SK-N-SH treated with all-trans-retinoic acid at 6 μM for 48 hours (cell line): ENCODE measurements at regions not wholly inside any gene's neighbourhood (a gene's known extent, or its start where the extent isn't known, plus 50 kb on each side); places are given as distances from the start of the nearest gene placed in this dataset.

ENCODE experiments used
- ARNTL ChIP-seq: fragments of 450-650 bp; formaldehyde crosslinking; IDR thresholded peaks from 2 replicates; pipeline ENCODE4 v1.5.0; 2020; ENCODE audit warnings: low read depth, mild to moderate bottlenecking, moderate library complexity, borderline replicate concordance
- BACH2 ChIP-seq: fragments of 250-450 bp; sonication (Bioruptor Pico); IDR thresholded peaks from 2 replicates; pipeline ENCODE4 v1.9.0; 2021; ENCODE audit warnings: mild to moderate bottlenecking, borderline replicate concordance
- CSRNP3 ChIP-seq: fragments of 250-450 bp; sonication (Bioruptor Pico); IDR thresholded peaks from 2 replicates; pipeline ENCODE4 v1.5.1; 2021; ENCODE audit warnings: mild to moderate bottlenecking, moderate library complexity
- ESRRG ChIP-seq: fragments of 250-450 bp; sonication (Bioruptor Pico); IDR thresholded peaks from 2 replicates; pipeline ENCODE4 v1.6.1; 2021; ENCODE audit warnings: mild to moderate bottlenecking
- GLIS3 ChIP-seq: fragments of 250-450 bp; sonication (Bioruptor Pico); IDR thresholded peaks from 2 replicates; pipeline ENCODE4 v1.5.0; 2020; ENCODE audit warnings: mild to moderate bottlenecking, moderate library complexity
- PATZ1 ChIP-seq: fragments of 250-450 bp; sonication (Bioruptor Pico); IDR thresholded peaks from 2 replicates; pipeline ENCODE4 v1.8.0; 2020; ENCODE audit warnings: mild to moderate bottlenecking, moderate library complexity, borderline replicate concordance
- RARB ChIP-seq: fragments of 250-450 bp; sonication (Bioruptor Pico); IDR thresholded peaks from 2 replicates; pipeline ENCODE4 v1.8.0; 2021; ENCODE audit warnings: mild to moderate bottlenecking, moderate library complexity
- TOX ChIP-seq: fragments of 250-450 bp; sonication (Bioruptor Pico); IDR thresholded peaks from 2 replicates; pipeline ENCODE4 v1.8.0; 2021; ENCODE audit warnings: mild to moderate bottlenecking, moderate library complexity, borderline replicate concordance
- ZFP30 ChIP-seq: fragments of 450-650 bp; formaldehyde crosslinking; IDR thresholded peaks from 2 replicates; pipeline ENCODE4 v1.5.0; 2022; ENCODE audit warnings: mild to moderate bottlenecking, moderate library complexity
- ZNF565 ChIP-seq: fragments of 450-650 bp; formaldehyde crosslinking; conservative IDR thresholded peaks from 2 replicates; pipeline ENCODE4 v1.5.0; 2020; ENCODE audit warnings: low read depth, mild to moderate bottlenecking, moderate library complexity

- TF ChIP-seq ARNTL (CRISPR knock-in tag) (no peak), BACH2 (CRISPR knock-in tag) (0 out of 2 replicates have a peak, but pooled peaks have one; percentile 6), PATZ1 (CRISPR knock-in tag) (0 out of 2 replicates have a peak, but pooled peaks have one; percentile 70), GLIS3 (CRISPR knock-in tag) (no peak; the same call in 1 of the 2 replicates), TOX (peak; percentile 85), ESRRG (CRISPR knock-in tag) (peak; percentile 36; the same call in 1 of the 2 replicates), CSRNP3 (CRISPR knock-in tag) (peak; percentile 91), ZNF565 (CRISPR knock-in tag) (0 out of 2 replicates have a peak, but pooled peaks have one; percentile 74), ZFP30 (CRISPR knock-in tag) (no peak), RARB (CRISPR knock-in tag) (no peak)
Observed at GRCh38 chr7:85583131-85583953, 396.5 kb upstream of the SEMA3D start.
